RCC 7860 (cell line): ENCODE measurements at regions not wholly inside any gene's neighbourhood (a gene's known extent, or its start where the extent isn't known, plus 50 kb on each side); places are given as distances from the start of the nearest gene placed in this dataset.
"Not testable (repeated sequence)": the region's sequence is repeated elsewhere in the genome, so short reads cannot be mapped to it uniquely, and the experiment has no call there.

Experiments used
- DNase-seq: peaks from one replicate; pipeline ENCODE4 v3.0.0-alpha.2; 2015; ENCODE audit warnings: low spot score
- FAIRE-seq: peaks from 2 replicates; lab custom pipeline; 2012; peaks lifted over from hg19 to GRCh38; lab: Jason Lieb, UNC

GRCh38 chr11:95652002-95652472 lies 137.5 kb downstream of the FAM76B start:
- no peak for DNase-seq
- no peak for FAIRE-seq

- no peak for FAIRE-seq
These were observed 139.3 kb downstream of the FAM76B start for GRCh38 chr11:95650276-95650675.

GRCh38 chr11:95647871-95648270 lies 141.7 kb downstream of the FAM76B start:
- FAIRE-seq (no peak), DNase-seq (no peak)

More at GRCh38 chr11:95650276-95650675, 139.3 kb downstream of the FAM76B start:
- DNase-seq: no peak

GRCh38 chr11:95647355-95647754 lies 142.2 kb downstream of the FAM76B start:
- DNase-seq (no peak), FAIRE-seq (no peak)

GRCh38 chr11:95641495-95641894 lies 148.1 kb downstream of the FAM76B start:
- FAIRE-seq: no peak

GRCh38 chr11:95638501-95638900 lies 151.1 kb downstream of the FAM76B start:
- no peak for DNase-seq
- FAIRE-seq: no peak

More at GRCh38 chr11:95641495-95641894, 148.1 kb downstream of the FAM76B start:
- no peak for DNase-seq

GRCh38 chr11:95625164-95625900 lies 164.2 kb downstream of the FAM76B start:
- no peak for FAIRE-seq
- no peak for DNase-seq

- DNase-seq (no peak), FAIRE-seq (no peak)
These were observed 173.3 kb downstream of the FAM76B start for GRCh38 chr11:95616256-95616804.

- FAIRE-seq (no peak), DNase-seq (no peak)
These were observed 177.8 kb downstream of the FAM76B start for GRCh38 chr11:95611827-95612226.

- not testable (repeated sequence) for DNase-seq, FAIRE-seq
These were observed 179.4 kb downstream of the FAM76B start for GRCh38 chr11:95610185-95610584.

GRCh38 chr11:95608093-95608492 lies 181.5 kb downstream of the FAM76B start:
- DNase-seq (no peak), FAIRE-seq (no peak)

- FAIRE-seq (no peak), DNase-seq (no peak)
These were observed 182.8 kb downstream of the FAM76B start for GRCh38 chr11:95606824-95607223.

- FAIRE-seq (no peak), DNase-seq (no peak)
These were observed 184.2 kb downstream of the FAM76B start for GRCh38 chr11:95605271-95605940.

- FAIRE-seq: no peak
- no peak for DNase-seq
These were observed 189.5 kb downstream of the FAM76B start for GRCh38 chr11:95599959-95600586.

- DNase-seq (no peak), FAIRE-seq (no peak)
These were observed 193.6 kb downstream of the FAM76B start for GRCh38 chr11:95595973-95596489.

- DNase-seq: no peak
- FAIRE-seq: no peak
These were observed 194.0 kb downstream of the FAM76B start for GRCh38 chr11:95595541-95595940.

GRCh38 chr11:95593111-95593510 lies 196.5 kb downstream of the FAM76B start:
- FAIRE-seq: no peak
- DNase-seq: no peak

GRCh38 chr11:95592471-95592870 lies 197.1 kb downstream of the FAM76B start:
- FAIRE-seq: no peak

GRCh38 chr11:95589893-95590612 lies 199.5 kb downstream of the FAM76B start:
- DNase-seq: no peak
- FAIRE-seq: no peak

More at GRCh38 chr11:95592471-95592870, 197.1 kb downstream of the FAM76B start:
- no peak for DNase-seq

GRCh38 chr11:95588821-95589220 lies 200.8 kb downstream of the FAM76B start:
- FAIRE-seq (no peak), DNase-seq (no peak)
